ENCODE measurements at regions not wholly inside any gene's neighbourhood (a gene's known extent, or its start where the extent isn't known, plus 50 kb on each side); places are given as distances from the start of the nearest gene placed in this dataset.

DNA sequence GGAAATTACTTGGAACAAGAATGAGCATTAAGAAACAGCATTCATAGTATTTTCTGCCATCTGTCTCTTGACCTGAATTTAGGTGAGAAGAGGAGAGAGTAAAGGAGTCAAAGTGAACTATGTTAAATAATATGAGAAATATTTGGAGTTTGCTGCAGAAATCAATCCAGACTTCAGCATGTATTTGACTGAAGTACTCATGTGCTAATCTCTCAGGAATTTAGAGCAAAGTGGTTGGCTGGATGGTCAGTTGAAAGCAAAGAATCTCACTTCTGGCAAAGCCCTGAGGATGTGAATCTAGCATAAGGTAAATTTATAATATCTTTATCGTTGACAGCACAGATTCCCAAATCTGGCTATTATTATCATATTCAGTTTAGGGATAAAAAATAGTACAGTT, 394.3 kb downstream of the PCDH17 start:
- Histone ChIP-seq H3K27me3 (ENCODE audit: control insufficient read depth, insufficient read depth, low read length) (no peaks in the 10 kb centered on the region), H3K9me3 (ENCODE audit: control insufficient read depth, insufficient read depth, low read length) (no peaks in the 10 kb centered on the region), H3K27ac (ENCODE audit: low read length) (no peak overlapping the region), H3K36me3 (ENCODE audit: control insufficient read depth, insufficient read depth, low read length) (no peaks in the 10 kb centered on the region), H3K4me3 (ENCODE audit: low read length) (no peak overlapping the region), H3K4me1 (ENCODE audit: control insufficient read depth, insufficient read depth, low read length) (no peaks in the 10 kb centered on the region)
- Mint-ChIP-seq H3K36me3 (no peaks in the 10 kb centered on the region), H3K4me3 (no peak overlapping the region), H3K27me3 (ENCODE audit: low read depth in 2 of 2) (no peaks in the 10 kb centered on the region), H3K4me1 (no peaks in the 10 kb centered on the region), H3K27ac (no peak overlapping the region), H3K9me3 (peaks cover 8 to 16% of the 10 kb centered on the region in 2 donors)
- TF ChIP-seq, protein P1, sequence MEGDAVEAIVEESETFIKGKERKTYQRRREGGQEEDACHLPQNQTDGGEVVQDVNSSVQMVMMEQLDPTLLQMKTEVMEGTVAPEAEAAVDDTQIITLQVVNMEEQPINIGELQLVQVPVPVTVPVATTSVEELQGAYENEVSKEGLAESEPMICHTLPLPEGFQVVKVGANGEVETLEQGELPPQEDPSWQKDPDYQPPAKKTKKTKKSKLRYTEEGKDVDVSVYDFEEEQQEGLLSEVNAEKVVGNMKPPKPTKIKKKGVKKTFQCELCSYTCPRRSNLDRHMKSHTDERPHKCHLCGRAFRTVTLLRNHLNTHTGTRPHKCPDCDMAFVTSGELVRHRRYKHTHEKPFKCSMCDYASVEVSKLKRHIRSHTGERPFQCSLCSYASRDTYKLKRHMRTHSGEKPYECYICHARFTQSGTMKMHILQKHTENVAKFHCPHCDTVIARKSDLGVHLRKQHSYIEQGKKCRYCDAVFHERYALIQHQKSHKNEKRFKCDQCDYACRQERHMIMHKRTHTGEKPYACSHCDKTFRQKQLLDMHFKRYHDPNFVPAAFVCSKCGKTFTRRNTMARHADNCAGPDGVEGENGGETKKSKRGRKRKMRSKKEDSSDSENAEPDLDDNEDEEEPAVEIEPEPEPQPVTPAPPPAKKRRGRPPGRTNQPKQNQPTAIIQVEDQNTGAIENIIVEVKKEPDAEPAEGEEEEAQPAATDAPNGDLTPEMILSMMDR (IDR thresholded peaks at IDR 0.05), result no peak
- intact Hi-C loops (cut with micrococcal nuclease), result no loop called here
- DNase-seq (no peak), ATAC-seq (no peak)
- no CpG with 5 or more reads among the region's 1 CpG for WGBS (ENCODE audit: insufficient coverage)

- Mint-ChIP-seq H3K4me3 (no peak overlapping the region), H3K9me3 (peaks cover 6 to 7% of the 10 kb centered on the region in 2 donors), H3K4me1 (no peaks in the 10 kb centered on the region), H3K27me3 (ENCODE audit: low read depth in 2 of 2) (no peaks in the 10 kb centered on the region), H3K36me3 (no peaks in the 10 kb centered on the region), H3K27ac (no peak overlapping the region)
- H3K27me3 ChIP-seq (ENCODE audit: control insufficient read depth, insufficient read depth, low read length), result no peaks in the 10 kb centered on the region
- no peaks in the 10 kb centered on the region for H3K36me3 ChIP-seq (ENCODE audit: control insufficient read depth, insufficient read depth, low read length)
- WGBS (ENCODE audit: insufficient coverage), result 88% methylated on average over 2 of the region's 2 CpGs
- intact Hi-C loops (cut with micrococcal nuclease), result no loop called here
- TF ChIP-seq, protein P1 (IDR thresholded peaks at IDR 0.05), result no peak
- no peaks in the 10 kb centered on the region for H3K4me1 ChIP-seq (ENCODE audit: control insufficient read depth, insufficient read depth, low read length)
- H3K27ac ChIP-seq (ENCODE audit: low read length), result no peak overlapping the region
- ATAC-seq (no peak), DNase-seq (no peak)
- no peak overlapping the region for H3K4me3 ChIP-seq (ENCODE audit: low read length)
- H3K9me3 ChIP-seq (ENCODE audit: control insufficient read depth, insufficient read depth, low read length), result no peaks in the 10 kb centered on the region
Observed at GRCh38 chr13:58032676-58033460, 401.3 kb downstream of the PCDH17 start.

GRCh38 chr13:58043971-58044370, 412.4 kb downstream of the PCDH17 start:
- H3K9me3 Mint-ChIP-seq, result peaks cover 9 to 17% of the 10 kb centered on the region in 2 donors
- no peak for DNase-seq
- H3K27me3 ChIP-seq (ENCODE audit: control insufficient read depth, insufficient read depth, low read length), result no peaks in the 10 kb centered on the region
- peaks cover 5% of the 10 kb centered on the region for H3K36me3 Mint-ChIP-seq
- ATAC-seq, result no peak
- no peak overlapping the region for H3K27ac ChIP-seq (ENCODE audit: low read length)
- H3K4me1 ChIP-seq (ENCODE audit: control insufficient read depth, insufficient read depth, low read length), result no peaks in the 10 kb centered on the region
- no peak overlapping the region for H3K27ac Mint-ChIP-seq
- TF ChIP-seq, protein P1 (IDR thresholded peaks at IDR 0.05), result no peak
- H3K9me3 ChIP-seq (ENCODE audit: control insufficient read depth, insufficient read depth, low read length), result no peaks in the 10 kb centered on the region
- no peak overlapping the region for H3K4me3 Mint-ChIP-seq
- H3K4me3 ChIP-seq (ENCODE audit: low read length), result no peak overlapping the region
- WGBS (ENCODE audit: insufficient coverage), result 60% methylated on average over 1 of the region's 2 CpGs
- H3K4me1 Mint-ChIP-seq, result no peaks in the 10 kb centered on the region
- no peaks in the 10 kb centered on the region for H3K36me3 ChIP-seq (ENCODE audit: control insufficient read depth, insufficient read depth, low read length)
- no peaks in the 10 kb centered on the region for H3K27me3 Mint-ChIP-seq (ENCODE audit: low read depth in 2 of 2)
- intact Hi-C loops (cut with micrococcal nuclease), result no loop called here

GRCh38 chr13:58048670-58049069, 417.1 kb downstream of the PCDH17 start:
- no peak overlapping the region for H3K4me3 Mint-ChIP-seq
- TF ChIP-seq, protein P1 (IDR thresholded peaks at IDR 0.05), result no peak
- H3K9me3 ChIP-seq (ENCODE audit: control insufficient read depth, insufficient read depth, low read length), result no peaks in the 10 kb centered on the region
- intact Hi-C loops (cut with micrococcal nuclease), result no loop called here
- no peaks in the 10 kb centered on the region for H3K27me3 ChIP-seq (ENCODE audit: control insufficient read depth, insufficient read depth, low read length)
- no peaks in the 10 kb centered on the region for H3K36me3 ChIP-seq (ENCODE audit: control insufficient read depth, insufficient read depth, low read length)
- no peaks in the 10 kb centered on the region for H3K4me1 ChIP-seq (ENCODE audit: control insufficient read depth, insufficient read depth, low read length)
- H3K27ac Mint-ChIP-seq, result no peak overlapping the region
- no peak overlapping the region for H3K27ac ChIP-seq (ENCODE audit: low read length)
- DNase-seq, result no peak
- no CpG with 5 or more reads among the region's 1 CpG for WGBS (ENCODE audit: insufficient coverage)
- H3K27me3 Mint-ChIP-seq (ENCODE audit: low read depth in 2 of 2), result no peaks in the 10 kb centered on the region
- H3K4me3 ChIP-seq (ENCODE audit: low read length), result no peak overlapping the region
- H3K4me1 Mint-ChIP-seq, result no peaks in the 10 kb centered on the region
- ATAC-seq, result no peak
- H3K9me3 Mint-ChIP-seq, result peaks cover 18 to 21% of the 10 kb centered on the region in 2 donors
- no peaks in the 10 kb centered on the region for H3K36me3 Mint-ChIP-seq
